Amniotic stem cell (primary cell): ENCODE measurements at regions not wholly inside any gene's neighbourhood (a gene's known extent, or its start where the extent isn't known, plus 50 kb on each side); places are given as distances from the start of the nearest gene placed in this dataset.
A peak's percentile ranks its signal among the peaks of the same experiment; 100 is the strongest.
"Not testable (repeated sequence)": the region's sequence is repeated elsewhere in the genome, so short reads cannot be mapped to it uniquely, and the experiment has no call there.

Experiments used
- DNase-seq: peaks from one replicate; lab custom pipeline; 2025; lab: John Stamatoyannopoulos, UW

DNA sequence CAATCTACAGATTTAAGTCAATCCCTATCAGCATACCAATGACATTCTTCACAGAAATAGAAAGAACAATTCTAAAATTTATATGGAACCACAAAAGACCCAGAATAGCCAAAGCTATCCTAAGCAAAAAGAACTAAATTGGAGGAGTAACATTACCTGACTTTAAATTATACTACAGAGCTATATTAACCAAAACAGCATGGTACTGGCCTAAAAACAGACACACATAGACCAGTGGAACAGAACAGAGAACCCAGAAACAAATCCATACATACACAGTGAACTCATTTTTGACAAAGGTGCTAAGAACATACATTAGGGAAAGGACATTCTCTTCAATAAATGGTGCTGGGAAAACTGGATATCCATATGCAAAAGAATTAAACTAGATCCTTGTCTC, 68.6 kb upstream of the HES1 start:
- DNase-seq: not testable (repeated sequence)

- no peak for DNase-seq
Measured at GRCh38 chr3:194067949-194068362, 68.0 kb upstream of the HES1 start.

- no peak for DNase-seq
Measured at GRCh38 chr3:194069421-194070219, 66.3 kb upstream of the HES1 start.

DNA sequence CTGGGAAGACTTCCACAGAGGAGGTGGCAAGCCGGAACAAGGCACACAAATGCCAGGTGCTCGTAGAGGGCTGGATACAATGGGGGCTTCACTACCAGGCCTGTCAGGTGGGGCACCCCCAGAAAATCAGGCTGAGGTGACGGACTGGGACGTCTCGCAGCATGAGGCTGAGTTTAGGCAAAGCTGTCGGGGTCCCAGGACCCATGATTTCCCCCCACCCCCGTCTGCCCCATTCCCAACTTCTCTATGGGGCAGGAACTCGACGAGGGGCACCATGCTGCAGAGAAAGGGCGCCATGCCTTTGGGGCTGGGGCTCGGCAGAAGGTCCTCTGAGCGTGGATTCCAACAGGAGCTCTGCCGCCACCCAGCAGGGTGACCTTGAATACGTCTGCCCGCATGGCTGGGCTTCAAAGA, 65.7 kb upstream of the HES1 start:
- DNase-seq: no peak

DNA sequence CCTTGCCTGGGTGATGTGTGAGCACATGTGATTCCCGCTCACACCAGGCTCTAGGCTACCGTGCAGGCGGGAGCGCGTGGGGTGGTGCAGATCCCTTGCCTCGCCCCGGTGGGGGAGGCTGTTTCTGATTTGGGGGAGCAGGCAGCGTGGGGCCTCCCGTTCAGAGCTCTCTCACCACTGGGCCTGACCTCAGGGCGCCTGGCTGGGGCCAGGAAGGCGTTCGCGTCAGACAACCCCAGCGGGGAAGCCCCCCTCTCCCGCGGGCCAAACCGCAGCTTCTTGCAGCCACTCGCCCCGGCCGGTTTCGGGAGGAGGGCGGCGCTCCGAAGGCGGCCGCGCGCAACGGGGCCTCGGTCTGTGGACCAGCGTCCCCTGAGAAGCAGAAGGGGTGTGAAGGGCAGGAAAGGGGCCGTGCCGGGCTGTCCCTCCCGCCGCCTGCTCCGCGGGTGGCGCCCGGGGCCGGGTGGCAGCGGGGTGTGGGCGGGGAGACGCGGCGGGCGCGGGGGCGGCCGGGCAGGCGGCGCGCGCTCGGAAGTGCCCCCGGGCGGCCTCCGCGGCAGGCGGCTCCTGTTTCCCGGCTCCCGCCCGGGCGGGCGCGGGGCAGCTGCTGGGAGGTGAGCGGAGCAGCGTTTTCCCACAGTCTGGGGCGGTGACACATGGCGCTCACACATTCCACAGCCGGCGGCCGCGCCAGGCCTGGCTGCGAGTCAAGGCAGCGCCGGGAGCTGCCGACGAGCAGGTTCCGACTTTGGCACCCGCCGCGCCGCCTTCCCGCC, 65.1 kb upstream of the HES1 start:
- DNase-seq: peak; percentile 28

GRCh38 chr3:194072097-194072428, 63.9 kb upstream of the HES1 start:
- no peak for DNase-seq

DNA sequence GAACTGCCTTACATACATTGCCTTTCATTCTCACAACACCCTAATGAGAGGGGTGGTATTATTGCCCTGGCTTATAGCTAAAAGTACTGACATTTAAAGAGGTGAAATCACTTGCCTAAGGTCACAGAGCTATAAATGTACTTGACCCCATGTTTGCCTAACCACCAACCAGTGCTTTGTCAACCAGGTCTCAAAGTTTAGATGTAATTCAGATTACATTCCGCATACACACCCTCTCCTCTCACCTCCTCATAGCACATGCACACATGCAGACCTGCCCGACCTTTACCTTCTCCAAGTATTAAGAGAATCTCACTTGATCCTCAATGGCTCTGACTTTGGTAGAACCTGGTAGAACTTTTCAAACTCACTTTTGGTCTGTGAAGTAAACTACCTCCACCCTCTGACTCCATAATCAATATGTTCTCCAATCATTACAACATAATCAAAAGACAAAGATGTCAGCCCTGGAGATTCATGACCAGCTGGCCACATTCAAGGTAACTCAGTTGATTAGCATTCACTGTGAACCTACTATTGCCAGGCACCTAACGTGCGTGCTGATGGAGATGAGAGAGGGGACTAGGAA, 63.2 kb upstream of the HES1 start:
- no peak for DNase-seq

GRCh38 chr3:194073926-194074325, 62.0 kb upstream of the HES1 start:
- no peak for DNase-seq

DNA sequence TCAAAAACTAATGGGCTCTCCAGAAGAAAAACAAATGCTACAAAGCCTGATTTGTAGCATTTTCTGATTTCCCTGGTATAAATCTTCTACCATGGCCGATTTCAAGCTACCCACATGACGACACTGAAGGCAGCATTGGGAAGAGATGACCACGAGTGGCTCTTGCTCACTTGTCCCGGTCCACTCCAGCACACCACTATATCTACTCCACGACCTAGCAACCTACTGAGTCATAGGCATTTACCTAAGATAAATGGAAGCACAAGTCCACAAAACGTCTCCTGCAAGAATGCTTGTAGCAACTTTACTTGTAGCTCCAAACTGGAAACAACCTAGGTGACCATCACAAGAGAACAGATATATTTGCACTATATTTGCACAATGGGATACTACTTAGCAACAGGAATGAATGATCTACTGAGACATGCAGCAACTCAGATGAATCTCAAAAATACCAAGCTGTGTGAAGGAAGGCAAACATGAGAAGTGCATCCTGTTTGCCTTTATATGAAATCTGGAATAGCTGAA, 60.8 kb upstream of the HES1 start:
- DNase-seq: no peak

GRCh38 chr3:194075802-194076460, 60.0 kb upstream of the HES1 start:
- no peak for DNase-seq

GRCh38 chr3:194076475-194076874, 59.5 kb upstream of the HES1 start:
- no peak for DNase-seq

GRCh38 chr3:194077602-194078001, 58.3 kb upstream of the HES1 start:
- DNase-seq: no peak

GRCh38 chr3:194078045-194078821, 57.7 kb upstream of the HES1 start:
- no peak for DNase-seq

- no peak for DNase-seq
Measured at GRCh38 chr3:194079702-194080172, 56.2 kb upstream of the HES1 start.

DNA sequence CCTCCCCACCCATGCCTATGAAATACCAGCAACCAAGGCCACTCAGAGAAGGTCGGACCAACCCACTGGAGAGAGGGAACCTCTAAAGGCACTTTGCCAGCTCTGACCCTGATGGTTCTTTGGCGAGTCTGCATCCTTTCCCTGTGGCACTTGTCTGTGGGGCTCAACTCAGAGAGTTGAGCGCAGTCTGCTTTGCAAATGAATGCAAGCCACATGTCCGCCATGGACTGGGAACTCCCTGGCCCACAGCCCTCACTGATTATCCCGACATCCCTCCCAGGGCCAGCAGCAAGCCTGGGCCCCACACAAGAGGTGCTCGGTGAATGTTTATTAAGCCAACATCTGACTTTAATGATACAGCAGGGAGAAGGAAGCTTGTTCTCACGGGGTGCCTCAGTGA, 55.5 kb upstream of the HES1 start:
- no peak for DNase-seq

DNA sequence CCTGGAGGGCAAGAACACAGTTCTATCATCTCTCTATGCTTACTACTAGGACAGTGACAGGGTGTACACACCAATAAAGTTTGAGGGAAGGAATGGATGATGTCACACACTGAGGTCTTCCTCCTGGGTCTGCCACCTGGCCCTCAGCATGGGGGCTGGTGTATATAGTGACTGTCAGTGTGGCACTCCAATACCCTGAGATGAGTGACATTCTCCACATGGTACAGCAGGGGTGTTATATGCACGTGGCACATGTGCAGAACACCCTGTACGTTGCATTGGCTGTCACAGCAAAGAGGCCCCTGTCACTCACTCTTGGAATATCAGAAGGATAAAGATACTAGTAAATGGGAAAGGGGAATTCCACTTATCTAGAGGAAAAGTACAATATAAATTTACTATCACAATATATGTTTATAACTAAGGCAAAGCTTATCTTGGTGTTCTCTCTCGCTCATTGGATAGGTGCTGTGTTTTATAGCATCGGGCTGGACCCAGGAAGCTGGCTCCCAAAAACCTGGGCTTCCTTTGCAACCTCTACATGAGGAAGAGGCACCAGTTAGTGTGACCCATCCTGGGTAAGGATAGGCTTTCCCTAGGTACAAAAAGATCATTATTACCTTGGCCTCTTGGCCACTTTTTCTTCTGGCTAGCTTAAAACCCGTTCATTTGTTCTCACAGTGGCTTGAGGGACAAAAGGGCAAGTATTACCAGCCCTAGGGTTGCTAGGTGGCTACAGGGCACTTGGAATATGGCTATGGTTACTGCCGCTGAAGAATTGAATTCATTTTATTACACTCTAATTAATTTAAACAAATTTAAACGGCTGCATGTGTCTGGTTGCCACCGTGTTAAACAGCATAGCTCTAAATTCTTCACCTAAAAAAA, 54.8 kb upstream of the HES1 start:
- no peak for DNase-seq

DNA sequence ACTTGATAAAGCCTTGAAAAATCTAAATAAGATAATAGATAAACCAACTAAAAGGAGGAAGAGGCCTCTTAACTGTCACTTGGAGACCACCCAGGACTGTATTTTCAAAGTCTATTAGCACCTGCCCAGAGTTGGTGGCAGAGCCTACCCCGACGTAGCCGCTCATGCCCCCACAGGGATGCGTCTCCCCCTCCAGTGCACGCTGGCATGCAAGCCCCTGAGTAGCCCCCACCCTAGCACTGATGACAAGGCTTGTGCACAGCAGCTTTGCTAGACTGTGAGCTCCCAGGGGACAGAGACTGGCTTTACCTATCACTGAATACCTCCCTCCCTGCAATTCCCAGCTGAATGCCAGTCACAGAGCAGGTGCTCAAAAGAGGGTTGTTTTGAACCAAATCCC, 54.1 kb upstream of the HES1 start:
- DNase-seq: no peak

DNA sequence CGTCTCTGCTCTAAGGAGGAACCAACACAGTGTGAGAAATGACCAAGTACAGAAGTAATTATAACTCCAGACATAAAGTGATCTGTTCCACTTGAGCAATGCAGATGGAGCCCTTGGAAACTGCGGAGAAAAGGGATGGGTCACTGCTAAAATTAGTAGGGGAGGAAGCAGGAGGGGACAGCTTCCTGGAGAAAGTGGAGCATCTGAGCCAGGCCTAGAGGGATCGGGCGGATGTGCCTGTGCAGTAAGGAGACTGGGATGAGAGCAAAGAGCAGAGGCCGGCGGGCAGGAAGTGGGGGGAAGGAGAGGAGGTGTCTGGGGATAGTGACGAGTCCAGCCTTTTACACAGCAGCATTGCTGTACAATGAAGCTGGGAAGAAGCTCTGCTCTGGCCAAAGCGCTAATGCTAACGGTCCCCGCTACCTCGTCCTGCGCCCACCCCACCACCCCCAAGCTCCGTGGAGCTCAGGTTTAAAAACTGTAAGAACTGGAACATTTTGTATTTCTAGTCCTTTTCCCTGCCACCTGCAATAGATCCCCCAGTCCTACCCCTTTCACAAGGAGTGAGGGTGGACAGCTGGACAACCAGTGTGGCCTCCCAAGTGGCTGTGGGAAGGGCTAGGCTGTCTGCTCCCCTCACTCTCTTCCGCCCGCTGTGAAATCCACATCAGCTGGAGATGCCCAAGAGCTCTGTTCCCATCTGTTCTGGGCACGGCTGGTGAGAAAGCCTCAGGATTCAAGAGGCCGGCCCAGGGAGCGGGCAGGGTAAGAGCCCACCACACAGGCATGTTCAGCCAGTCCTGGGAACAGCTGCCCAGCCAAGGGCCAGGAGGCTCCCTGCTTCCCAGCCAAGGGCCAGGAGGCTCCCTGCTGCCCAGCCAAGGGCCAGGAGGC, 53.0 kb upstream of the HES1 start:
- DNase-seq: no peak

DNA sequence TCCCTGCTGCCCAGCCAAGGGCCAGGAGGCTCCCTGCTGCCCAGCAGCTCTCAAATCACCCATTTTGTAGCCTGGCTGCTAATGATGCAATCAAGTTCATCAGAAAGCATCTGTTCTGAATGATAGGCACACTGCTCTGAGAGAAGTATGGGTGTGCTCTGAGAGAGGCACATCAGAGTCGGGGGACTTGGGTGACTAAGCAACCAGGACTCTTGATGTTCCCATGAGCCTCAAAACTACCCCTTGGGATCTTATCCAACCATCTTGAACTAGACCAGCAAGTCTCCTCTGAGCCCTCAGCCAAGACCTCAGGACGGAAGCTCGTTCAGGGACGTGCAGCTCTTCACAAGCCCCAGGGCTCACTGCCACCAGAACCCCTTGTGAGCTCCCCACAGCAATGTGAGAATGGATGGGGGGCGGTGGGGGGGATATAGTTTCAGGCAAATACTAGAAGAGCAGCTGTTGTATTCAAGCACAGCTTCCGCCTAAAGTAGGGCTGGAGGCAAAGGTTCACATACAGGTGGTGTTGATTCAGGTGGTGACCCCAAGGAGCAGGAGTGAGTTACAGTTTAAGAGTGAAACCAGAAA, 52.2 kb upstream of the HES1 start:
- DNase-seq: no peak
